LoVo (cell line): ENCODE measurements at regions not wholly inside any gene's neighbourhood (a gene's known extent, or its start where the extent isn't known, plus 50 kb on each side); places are given as distances from the start of the nearest gene placed in this dataset.
"Not testable (repeated sequence)": the region's sequence is repeated elsewhere in the genome, so short reads cannot be mapped to it uniquely, and the experiment has no call there.

Experiments used
- DNase-seq: peaks from one replicate; pipeline ENCODE4 v3.0.0-alpha.2; 2016; ENCODE audit warnings: low spot score

DNA sequence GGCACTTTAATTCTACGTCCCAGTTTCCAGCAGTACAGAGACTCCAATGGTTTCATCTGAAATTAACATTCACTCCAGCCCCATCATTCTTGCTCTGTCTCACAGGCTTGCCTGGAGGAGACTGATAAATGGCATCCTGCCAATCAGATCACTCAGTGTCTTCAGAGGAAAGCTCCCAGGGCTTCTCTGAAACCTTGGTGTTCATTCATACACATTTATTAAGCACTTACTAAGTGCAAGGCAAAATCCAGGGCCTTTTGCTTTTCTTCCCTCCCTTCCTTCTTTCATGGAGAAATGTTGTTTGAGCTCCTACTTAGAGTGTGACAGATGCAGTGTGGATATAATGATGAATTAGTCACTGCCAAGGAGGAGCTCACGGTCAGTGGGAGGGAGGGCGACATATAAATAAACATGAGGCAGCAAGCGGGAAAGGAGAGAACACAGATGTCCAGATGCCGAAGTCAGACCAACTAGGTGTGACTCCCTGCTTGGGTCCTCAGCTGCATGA is 106.7 kb upstream of the DTNBP1 start:
- DNase-seq: no peak

DNA sequence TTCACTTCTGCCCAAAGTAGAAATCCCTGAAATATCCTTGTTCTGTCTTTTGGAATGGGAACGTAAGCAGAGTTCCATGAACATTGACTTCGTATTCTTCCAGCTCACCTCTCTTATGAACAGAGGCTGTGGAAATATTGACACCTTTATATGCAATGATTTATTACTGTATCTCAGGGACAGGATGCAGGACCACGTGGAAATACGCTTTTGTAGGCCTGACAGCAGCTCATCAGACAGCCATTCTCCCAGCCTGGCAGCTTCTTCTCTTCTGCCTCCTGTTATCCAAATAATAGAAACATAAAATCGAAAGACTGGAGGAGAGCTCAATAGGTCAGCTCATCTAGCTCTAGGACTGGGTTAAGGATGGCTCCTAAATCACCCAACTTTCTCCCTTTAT is 106.2 kb upstream of the DTNBP1 start:
- DNase-seq: no peak

GRCh38 chr6:15763837-15764236 is 101.0 kb upstream of the DTNBP1 start:
- peak; percentile 32 for DNase-seq

DNA sequence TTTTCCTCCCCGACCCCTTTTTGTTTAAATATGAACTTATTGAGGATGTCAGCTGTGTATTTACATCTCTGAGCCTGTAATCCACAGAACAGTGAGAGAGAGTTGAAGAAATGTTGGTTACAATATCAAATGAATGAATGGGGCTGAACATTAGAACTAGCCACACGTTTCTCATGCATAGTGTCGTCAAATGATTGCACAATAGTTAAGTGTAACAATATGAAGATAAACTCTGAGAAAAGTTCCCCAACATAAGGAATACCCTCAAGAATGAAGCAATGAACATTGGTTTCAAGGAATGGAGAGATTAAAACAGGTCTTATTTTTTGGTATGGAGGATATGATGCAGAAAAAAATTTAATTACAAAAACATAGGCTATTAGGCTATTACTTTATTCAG is 100.5 kb upstream of the DTNBP1 start:
- no peak for DNase-seq

GRCh38 chr6:15761045-15761502 is 98.2 kb upstream of the DTNBP1 start:
- DNase-seq: no peak

- no peak for DNase-seq
These were observed 95.9 kb upstream of the DTNBP1 start for GRCh38 chr6:15758631-15759215.

- DNase-seq: no peak
These were observed 92.7 kb upstream of the DTNBP1 start for GRCh38 chr6:15755526-15755925.

- no peak for DNase-seq
These were observed 91.9 kb upstream of the DTNBP1 start for GRCh38 chr6:15754706-15755079.

DNA sequence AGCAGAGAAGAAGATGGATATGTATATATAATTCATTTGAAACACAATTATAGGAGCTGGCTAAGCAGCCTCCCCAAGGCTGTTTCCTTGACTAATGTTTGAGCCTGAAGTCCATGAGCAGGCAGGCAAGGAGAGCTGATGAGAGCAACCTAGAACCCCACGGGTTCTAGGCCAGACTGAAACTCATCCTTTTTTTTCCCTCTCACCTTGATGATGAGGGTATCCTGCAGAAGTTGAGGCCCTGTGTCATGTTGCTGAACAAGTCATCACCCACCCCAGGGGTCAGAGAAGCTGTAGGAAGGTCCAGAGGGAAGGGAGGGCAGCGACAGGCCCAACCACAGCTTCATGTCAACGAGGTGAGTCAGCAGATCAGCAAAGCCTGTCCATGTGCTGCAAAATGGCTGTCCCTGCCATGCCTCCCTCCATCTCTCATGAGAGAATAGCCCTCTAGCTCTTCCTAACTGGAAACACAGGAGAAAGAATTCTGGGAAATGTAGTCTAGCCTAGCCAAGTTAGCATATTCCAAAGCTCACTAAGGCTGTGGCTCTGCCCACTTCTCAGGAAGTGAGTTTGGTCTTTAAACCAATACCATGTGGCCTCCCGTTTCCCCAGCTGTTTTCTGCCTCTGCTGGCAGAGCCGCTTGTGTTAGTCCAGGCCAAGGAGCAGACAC is 91.3 kb upstream of the DTNBP1 start:
- DNase-seq: no peak

DNA sequence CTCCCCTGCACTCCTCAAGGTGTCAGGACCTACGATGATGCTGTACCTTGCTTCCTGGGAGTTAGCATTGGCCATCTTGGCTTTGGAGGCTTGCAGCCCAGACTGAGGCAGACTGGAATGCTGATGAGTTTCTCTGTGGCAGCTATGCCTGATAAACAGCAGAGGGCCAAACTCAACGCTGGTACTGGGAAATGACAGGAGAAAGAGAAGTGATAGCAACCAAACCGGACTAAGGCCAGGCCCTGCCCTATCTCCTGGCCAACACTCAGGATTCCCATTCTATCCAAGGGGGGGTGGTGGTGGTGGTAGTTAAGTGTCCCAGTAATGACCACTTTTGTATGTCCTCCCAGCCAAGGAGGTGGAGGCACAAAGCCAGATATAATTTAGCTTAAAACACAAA is 90.0 kb upstream of the DTNBP1 start:
- no peak for DNase-seq

DNA sequence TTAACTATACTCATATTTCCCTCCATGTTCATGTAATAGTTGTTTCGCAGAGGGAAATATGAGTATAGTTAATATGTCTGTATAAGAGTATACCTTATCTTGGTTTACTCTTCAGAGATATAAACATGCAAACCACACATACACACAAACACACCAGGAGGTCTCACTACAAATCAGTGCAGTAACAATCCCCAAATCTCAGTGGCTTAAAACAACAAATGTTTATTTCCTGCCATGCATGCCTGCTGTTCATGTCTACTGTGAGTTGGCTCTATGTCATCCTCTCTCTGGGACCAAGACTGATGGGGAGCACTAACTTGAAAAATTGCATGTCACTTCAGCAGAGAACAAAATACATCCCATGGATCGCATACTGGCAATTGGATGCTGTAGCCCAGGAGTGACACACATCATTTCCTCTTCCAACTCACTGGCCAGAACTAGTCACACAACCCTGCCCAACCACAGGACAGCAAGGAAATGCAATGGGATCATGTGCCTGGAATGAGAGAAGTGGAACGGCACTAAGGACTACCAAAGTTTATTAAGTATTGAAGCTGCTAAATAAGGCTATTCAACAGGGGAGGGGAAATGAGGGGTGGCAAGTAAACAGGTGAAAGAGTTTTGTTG is 89.0 kb upstream of the DTNBP1 start:
- no peak for DNase-seq

- no peak for DNase-seq
These were observed 85.5 kb upstream of the DTNBP1 start for GRCh38 chr6:15748341-15748740.

DNA sequence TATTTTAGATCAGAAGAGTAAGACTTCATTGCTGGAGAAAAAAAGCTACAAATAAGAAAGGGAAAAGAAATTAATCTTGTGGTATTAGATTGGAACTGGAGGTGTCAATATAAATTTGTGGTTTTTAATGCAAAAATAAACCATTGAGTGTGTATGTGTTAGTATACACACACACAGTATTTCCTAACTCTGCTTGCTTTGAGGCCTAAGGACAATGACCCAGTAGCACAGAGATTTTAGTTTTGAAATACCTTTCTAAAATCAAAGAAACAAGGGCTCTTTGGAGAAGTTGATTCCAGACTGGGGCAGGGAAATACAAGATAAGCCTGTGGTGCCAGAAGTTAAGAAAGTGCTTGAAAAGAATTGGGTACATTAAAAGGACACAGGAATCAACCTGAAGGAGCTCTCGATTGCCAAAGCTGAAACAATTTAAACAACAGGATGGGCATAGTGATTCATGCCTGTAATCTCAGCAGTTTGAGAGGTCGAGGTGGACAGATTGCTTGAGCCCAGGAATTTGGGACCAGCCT is 84.6 kb upstream of the DTNBP1 start:
- no peak for DNase-seq

DNA sequence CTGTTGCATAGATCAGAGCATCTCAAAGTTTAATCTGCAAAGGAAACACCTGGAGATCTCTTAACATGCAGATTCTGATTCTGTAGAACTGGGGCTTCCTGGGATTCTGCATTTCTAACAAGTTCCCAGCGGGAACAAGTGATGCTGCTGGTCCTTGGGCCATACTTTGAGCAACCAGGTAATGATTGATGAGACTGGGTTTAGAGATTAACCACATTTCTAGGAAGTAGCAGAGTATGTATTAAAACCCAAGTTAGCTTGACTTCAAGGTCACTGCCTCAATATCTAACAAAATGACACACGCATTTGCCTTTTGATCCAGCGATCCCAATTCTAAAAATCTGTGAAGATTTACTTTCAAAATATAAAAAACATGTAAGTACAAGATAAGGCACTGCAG is 83.0 kb upstream of the DTNBP1 start:
- DNase-seq: no peak

- no peak for DNase-seq
These were observed 82.1 kb upstream of the DTNBP1 start for GRCh38 chr6:15744818-15745402.

DNA sequence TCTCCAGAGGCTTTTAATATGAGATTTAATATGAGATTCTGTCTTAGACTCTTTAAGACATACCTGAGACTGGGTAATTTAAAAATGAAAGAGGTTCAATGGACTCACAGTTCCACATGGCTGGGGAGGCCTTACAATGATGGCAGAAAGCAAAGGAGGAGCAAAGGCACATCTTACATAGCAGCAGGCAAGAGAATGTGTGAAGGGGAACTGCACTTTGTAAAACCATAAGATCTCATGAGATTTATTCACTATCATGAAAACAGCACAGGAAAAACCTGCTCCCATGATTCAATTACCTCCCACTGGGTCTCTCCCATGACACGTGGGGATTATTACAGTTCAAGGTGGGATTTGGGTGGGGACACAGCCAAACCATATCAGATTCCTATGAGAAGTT is 79.2 kb upstream of the DTNBP1 start:
- DNase-seq: not testable (repeated sequence)

DNA sequence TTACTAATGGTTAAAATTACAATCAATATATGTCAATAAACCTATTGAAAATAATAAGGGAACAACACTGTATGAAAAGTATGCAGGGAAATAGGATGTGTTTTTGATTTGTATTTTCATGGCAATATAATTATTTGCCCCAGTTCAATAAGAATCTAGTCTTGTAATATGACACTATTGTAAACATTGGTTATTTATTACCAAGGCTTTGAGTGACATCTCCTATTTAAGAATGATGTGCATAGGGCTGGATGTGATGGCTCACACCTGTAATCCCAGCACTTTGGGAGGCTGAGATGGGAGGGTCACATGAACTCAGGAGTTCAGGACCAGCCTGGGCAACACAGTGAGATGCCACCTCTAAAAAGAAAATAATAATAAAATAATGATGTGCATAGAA is 78.6 kb upstream of the DTNBP1 start:
- no peak for DNase-seq

- no peak for DNase-seq
These were observed 77.0 kb upstream of the DTNBP1 start for GRCh38 chr6:15739867-15740266.

- no peak for DNase-seq
These were observed 76.5 kb upstream of the DTNBP1 start for GRCh38 chr6:15739353-15739752.

- not testable (repeated sequence) for DNase-seq
These were observed 75.4 kb upstream of the DTNBP1 start for GRCh38 chr6:15738195-15738594.

DNA sequence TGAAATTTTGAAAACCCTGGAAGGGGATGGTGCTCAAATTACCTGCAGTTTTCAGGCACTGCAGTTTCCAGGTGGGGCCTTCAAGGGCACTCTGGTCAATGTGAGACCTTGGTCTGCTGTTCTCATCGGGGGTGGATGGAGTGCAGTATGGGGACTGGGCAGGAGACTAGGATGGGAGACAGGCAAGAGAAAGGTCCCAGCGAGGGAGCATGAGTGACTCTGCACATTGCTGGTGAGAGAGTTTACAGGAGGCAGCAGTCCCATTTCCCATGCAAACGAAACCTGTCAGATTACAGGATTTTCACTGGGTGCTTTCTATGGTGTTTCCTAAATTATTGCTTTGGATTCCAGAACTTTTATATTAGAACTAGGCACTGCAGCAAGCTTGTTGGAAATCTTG is 73.5 kb upstream of the DTNBP1 start:
- no peak for DNase-seq

- no peak for DNase-seq
These were observed 72.9 kb upstream of the DTNBP1 start for GRCh38 chr6:15735567-15736265.
